Activated CD4-positive, alpha-beta memory T cell treated with anti-CD3 and anti-CD28 coated beads for 36 hours (primary cell): ENCODE measurements at regions not wholly inside any gene's neighbourhood (a gene's known extent, or its start where the extent isn't known, plus 50 kb on each side); places are given as distances from the start of the nearest gene placed in this dataset.

Experiments used
- CTCF ChIA-PET: fragments of 350-600 bp; sonication (Branson Sonifier 250); formaldehyde crosslinking; loops from one replicate; lab custom pipeline; 2021; ENCODE audit warnings: antibody characterized with exemption, inconsistent platforms; lab: Charles Lee
- POLR2A ChIA-PET: fragments of 350-600 bp; sonication (Branson Sonifier 250); formaldehyde crosslinking; loops from one replicate; lab custom pipeline; 2021; ENCODE audit warnings: antibody characterized with exemption; lab: Charles Lee
- DNase-seq: peaks from one replicate; pipeline ENCODE4 v3.0.0-alpha.2; 2020
- H3K27ac Mint-ChIP-seq: one replicate; pipeline ENCODE4 v1.8.0; 2021; ENCODE audit warnings: mixed read lengths
- H3K27me3 Mint-ChIP-seq: one replicate; pipeline ENCODE4 v1.8.0; 2021; ENCODE audit warnings: mixed read lengths
- H3K36me3 Mint-ChIP-seq: one replicate; pipeline ENCODE4 v1.8.0; 2021; ENCODE audit warnings: mixed read lengths
- H3K4me1 Mint-ChIP-seq: one replicate; pipeline ENCODE4 v1.8.0; 2021; ENCODE audit warnings: low read depth, mixed read lengths
- H3K4me3 Mint-ChIP-seq: one replicate; pipeline ENCODE4 v1.8.0; 2021; ENCODE audit warnings: mild to moderate bottlenecking, mixed read lengths
- H3K9me3 Mint-ChIP-seq: one replicate; pipeline ENCODE4 v1.8.0; 2021; ENCODE audit warnings: mixed read lengths
- intact Hi-C: fragments of 100-400 bp; cut with micrococcal nuclease; formaldehyde crosslinking; loops from one replicate; pipeline ENCODE4 v1.15.1; 2023

- Mint-ChIP-seq H3K4me3 (peak overlapping the region; percentile 87), H3K27ac (peak overlapping the region; percentile 83), H3K9me3 (no peaks in the 10 kb centered on the region), H3K4me1 (peaks cover 35% of the 10 kb centered on the region), H3K36me3 (no peaks in the 10 kb centered on the region), H3K27me3 (no peaks in the 10 kb centered on the region)
- DNase-seq: peak; percentile 43
- intact Hi-C loops: loop anchor here (1.0 to 10.0 kb wide), 6 partner anchors 64 to 1242 kb away; partner anchors contain the start of genes EIF1AY and KDM5D
- ChIA-PET CTCF (interaction anchor here (0.8 to 2.0 kb wide), 9 partner anchors 10 to 73 kb away, joined by 3 to 8 read pairs (median 4); no protein-coding TSS in a partner anchor), POLR2A (interaction anchor here (1.2 kb wide), 1 partner anchor 65 kb away, joined by 4 read pairs; no protein-coding TSS in a partner anchor)
Measured at GRCh38 chrY:19503092-19503449, 241.5 kb downstream of the KDM5D start.

GRCh38 chrY:19502169-19503091 is 242.1 kb downstream of the KDM5D start:
- POLR2A ChIA-PET: interaction anchor here (1.2 kb wide), 1 partner anchor 65 kb away, joined by 4 read pairs; no protein-coding TSS in a partner anchor
- Mint-ChIP-seq H3K4me1 (peaks cover 41% of the 10 kb centered on the region), H3K27ac (peak overlapping the region; percentile 83), H3K9me3 (no peaks in the 10 kb centered on the region), H3K4me3 (peak overlapping the region; percentile 87), H3K36me3 (no peaks in the 10 kb centered on the region), H3K27me3 (no peaks in the 10 kb centered on the region)
- CTCF ChIA-PET: interaction anchor here (0.8 to 2.0 kb wide), 9 partner anchors 9 to 72 kb away, joined by 3 to 8 read pairs (median 4); no protein-coding TSS in a partner anchor
- peak; percentile 23 for DNase-seq
- intact Hi-C loops: loop anchor here (1.0 to 10.0 kb wide), 6 partner anchors 64 to 1242 kb away; partner anchors contain the start of genes EIF1AY and KDM5D

- H3K36me3 Mint-ChIP-seq: peaks cover 2% of the 10 kb centered on the region
- H3K4me3 Mint-ChIP-seq: peak overlapping the region; percentile 61
- peak overlapping the region; percentile 67 for H3K27ac Mint-ChIP-seq
- intact Hi-C loops: no loop called here
- POLR2A ChIA-PET: no interaction called here
- DNase-seq: peak; percentile 18
- no peaks in the 10 kb centered on the region for H3K27me3 Mint-ChIP-seq
- CTCF ChIA-PET: no interaction called here
- H3K4me1 Mint-ChIP-seq: peaks cover 59% of the 10 kb centered on the region
- no peaks in the 10 kb centered on the region for H3K9me3 Mint-ChIP-seq
Measured at GRCh38 chrY:19498556-19498955, 246.0 kb downstream of the KDM5D start.

GRCh38 chrY:19487494-19487893 is 257.0 kb downstream of the KDM5D start:
- ChIA-PET POLR2A (no interaction called here), CTCF (no interaction called here)
- H3K36me3 Mint-ChIP-seq: peaks cover 19% of the 10 kb centered on the region
- intact Hi-C loops: no loop called here
- H3K4me3 Mint-ChIP-seq: no peak overlapping the region
- DNase-seq: no peak
- H3K4me1 Mint-ChIP-seq: peaks cover 11% of the 10 kb centered on the region
- H3K9me3 Mint-ChIP-seq: peaks cover 21% of the 10 kb centered on the region
- H3K27me3 Mint-ChIP-seq: no peaks in the 10 kb centered on the region
- no peak overlapping the region for H3K27ac Mint-ChIP-seq

- Mint-ChIP-seq H3K4me3 (no peak overlapping the region), H3K4me1 (peaks cover 8% of the 10 kb centered on the region), H3K36me3 (peaks cover 14% of the 10 kb centered on the region), H3K27me3 (no peaks in the 10 kb centered on the region), H3K27ac (no peak overlapping the region), H3K9me3 (peaks cover 10% of the 10 kb centered on the region)
- ChIA-PET CTCF (no interaction called here), POLR2A (no interaction called here)
- intact Hi-C loops: no loop called here
- DNase-seq: no peak
Measured at GRCh38 chrY:19484997-19485396, 259.5 kb downstream of the KDM5D start.

- H3K27ac Mint-ChIP-seq: no peak overlapping the region
- H3K9me3 Mint-ChIP-seq: no peaks in the 10 kb centered on the region
- DNase-seq: no peak
- no peak overlapping the region for H3K4me3 Mint-ChIP-seq
- intact Hi-C loops: no loop called here
- peaks cover 8% of the 10 kb centered on the region for H3K4me1 Mint-ChIP-seq
- ChIA-PET CTCF (no interaction called here), POLR2A (no interaction called here)
- no peaks in the 10 kb centered on the region for H3K27me3 Mint-ChIP-seq
- peaks cover 20% of the 10 kb centered on the region for H3K36me3 Mint-ChIP-seq
Measured at GRCh38 chrY:19479141-19479540, 265.4 kb downstream of the KDM5D start.

- Mint-ChIP-seq H3K27me3 (no peaks in the 10 kb centered on the region), H3K27ac (no peak overlapping the region), H3K9me3 (no peaks in the 10 kb centered on the region), H3K4me3 (no peak overlapping the region), H3K36me3 (peaks cover 23% of the 10 kb centered on the region), H3K4me1 (peaks cover 8% of the 10 kb centered on the region)
- no peak for DNase-seq
- POLR2A ChIA-PET: no interaction called here
- CTCF ChIA-PET: no interaction called here
- intact Hi-C loops: no loop called here
Measured at GRCh38 chrY:19477959-19478358, 266.6 kb downstream of the KDM5D start.

GRCh38 chrY:19465809-19466208 is 278.7 kb downstream of the KDM5D start:
- H3K27me3 Mint-ChIP-seq: no peaks in the 10 kb centered on the region
- H3K36me3 Mint-ChIP-seq: peaks cover 12% of the 10 kb centered on the region
- no peak overlapping the region for H3K27ac Mint-ChIP-seq
- DNase-seq: no peak
- no peak overlapping the region for H3K4me3 Mint-ChIP-seq
- peaks cover 12% of the 10 kb centered on the region for H3K4me1 Mint-ChIP-seq
- intact Hi-C loops: no loop called here
- H3K9me3 Mint-ChIP-seq: peaks cover 4% of the 10 kb centered on the region
- ChIA-PET POLR2A (no interaction called here), CTCF (no interaction called here)

GRCh38 chrY:19456855-19457448 is 287.6 kb downstream of the KDM5D start:
- POLR2A ChIA-PET: no interaction called here
- intact Hi-C loops: no loop called here

GRCh38 chrY:19433059-19433458 is 311.5 kb downstream of the KDM5D start:
- no peak for DNase-seq
- Mint-ChIP-seq H3K4me3 (no peak overlapping the region), H3K27me3 (peaks cover 2% of the 10 kb centered on the region), H3K36me3 (no peaks in the 10 kb centered on the region), H3K9me3 (no peaks in the 10 kb centered on the region), H3K27ac (no peak overlapping the region), H3K4me1 (peaks cover 3% of the 10 kb centered on the region)
- ChIA-PET CTCF (interaction anchor here (0.6 to 1.0 kb wide), 2 partner anchors 70 to 446 kb away, joined by 4 to 6 read pairs; no protein-coding TSS in a partner anchor), POLR2A (no interaction called here)
- intact Hi-C loops: loop anchor here (1.0 to 5.0 kb wide), 3 partner anchors 70 to 399 kb away; no protein-coding TSS in a partner anchor

More at GRCh38 chrY:19456855-19457448, 287.6 kb downstream of the KDM5D start:
- Mint-ChIP-seq H3K27ac (no peak overlapping the region), H3K27me3 (no peaks in the 10 kb centered on the region), H3K36me3 (peaks cover 24% of the 10 kb centered on the region), H3K9me3 (peaks cover 9% of the 10 kb centered on the region), H3K4me1 (peaks cover 2% of the 10 kb centered on the region), H3K4me3 (no peak overlapping the region)
- CTCF ChIA-PET: no interaction called here
- no peak for DNase-seq

- CTCF ChIA-PET: no interaction called here
- POLR2A ChIA-PET: no interaction called here
- H3K4me1 Mint-ChIP-seq: peaks cover under 1% of the 10 kb centered on the region
- H3K9me3 Mint-ChIP-seq: no peaks in the 10 kb centered on the region
- H3K36me3 Mint-ChIP-seq: no peaks in the 10 kb centered on the region
- DNase-seq: no peak
- no peak overlapping the region for H3K4me3 Mint-ChIP-seq
- intact Hi-C loops: no loop called here
- H3K27ac Mint-ChIP-seq: no peak overlapping the region
- H3K27me3 Mint-ChIP-seq: peaks cover 3% of the 10 kb centered on the region
Measured at GRCh38 chrY:19427736-19428518, 316.6 kb downstream of the KDM5D start.
